Endothelial cell of umbilical vein (primary cell): ENCODE measurements at regions not wholly inside any gene's neighbourhood (a gene's known extent, or its start where the extent isn't known, plus 50 kb on each side); places are given as distances from the start of the nearest gene placed in this dataset.

ENCODE experiments used
- BruUV-seq: library from RNA; stranded (reverse); fragments of 400-500 nt; replicated peaks from 2 replicates; lab custom pipeline; 2021; lab: Mats Ljungman, UMichigan
- CTCF ChIA-PET: fragments of 300-600, 350-600 bp; sonication (Branson Sonifier 250); formaldehyde crosslinking; loops from one replicate; lab custom pipeline; 2021; ENCODE audit warnings: antibody characterized with exemption, inconsistent platforms; lab: Charles Lee
- POLR2A ChIA-PET: fragments of 300-600, 350-600 bp; sonication (Branson Sonifier 250); formaldehyde crosslinking; loops from one replicate; lab custom pipeline; 2021; ENCODE audit warnings: antibody characterized with exemption, inconsistent platforms; lab: Charles Lee
- DNase-seq: peaks from one replicate; pipeline ENCODE4 v3.0.0-alpha.2; 2011; ENCODE audit warnings: low read depth, low spot score
- FAIRE-seq: peaks from 2 replicates; lab custom pipeline; 2011; peaks lifted over from hg19 to GRCh38; lab: Jason Lieb, UNC
- H2AFZ ChIP-seq: 2 replicates; pipeline ENCODE4 v1.6.0; 2012; ENCODE audit warnings: low read depth, low read length, control low read depth, inconsistent platforms
- H3K27ac ChIP-seq: 2 replicates; pipeline ENCODE4 v1.5.1; 2011; ENCODE audit warnings: low read depth, mild to moderate bottlenecking, control low read depth, low read length, moderate library complexity; ENCODE audit not compliant: insufficient read depth
- H3K27me3 ChIP-seq, 2 experiments: 2 replicates each; pipeline versions ENCODE4 v1.6.0 to v1.6.1; 2011; ENCODE audit warnings: low read length in 2 of 2, mixed read lengths in 1 of 2; ENCODE audit not compliant: control insufficient read depth in 2 of 2, insufficient read depth in 2 of 2
- H3K36me3 ChIP-seq, 2 experiments: 2 replicates in 1 of 2; 3 replicates in 1 of 2; pipeline ENCODE4 v1.5.1; 2011; ENCODE audit warnings: low read length in 2 of 2, mild to moderate bottlenecking in 1 of 2, moderate library complexity in 1 of 2; ENCODE audit not compliant: control insufficient read depth in 2 of 2, insufficient read depth in 2 of 2; ENCODE audit errors: extremely low read depth in 1 of 2
- H3K4me1 ChIP-seq: 3 replicates; pipeline ENCODE4 v1.5.1; 2011; ENCODE audit warnings: mild to moderate bottlenecking, low read length; ENCODE audit not compliant: control insufficient read depth, insufficient read depth; ENCODE audit errors: extremely low read depth
- H3K4me2 ChIP-seq: 2 replicates; pipeline ENCODE4 v1.6.1; 2011; ENCODE audit warnings: low read length, control low read depth, mixed read lengths; ENCODE audit not compliant: insufficient read depth
- H3K4me3 ChIP-seq, 3 experiments: fragments of 200-600 bp in 1 of 3; sonication (generic), shearing (Covaris generic) in 1 of 3; replicated peaks in 1 of 3; 2 replicates each; pipeline ENCODE4 v1.5.1; 2011 to 2016; ENCODE audit warnings: control low read depth in 3 of 3, low read length in 3 of 3, mild to moderate bottlenecking in 2 of 3, inconsistent platforms in 1 of 3, low read depth in 1 of 3, moderate library complexity in 1 of 3; ENCODE audit not compliant: insufficient read depth in 1 of 3
- H3K79me2 ChIP-seq: 2 replicates; pipeline ENCODE4 v1.6.0; 2012; ENCODE audit warnings: low read length, inconsistent platforms; ENCODE audit not compliant: control insufficient read depth, insufficient read depth
- H3K9ac ChIP-seq: replicated peaks from 2 replicates; pipeline ENCODE3; 2011; ENCODE audit warnings: low read length, control low read depth; ENCODE audit not compliant: insufficient read depth; ENCODE audit errors: extremely low read depth
- H3K9me1 ChIP-seq: replicated peaks from 3 replicates; pipeline ENCODE4 v1.6.0; 2011; ENCODE audit warnings: mild to moderate bottlenecking, low read length; ENCODE audit not compliant: control insufficient read depth, insufficient read depth; ENCODE audit errors: extremely low read depth
- H3K9me3 ChIP-seq: replicated peaks from 2 replicates; pipeline ENCODE4 v1.5.1; 2012; ENCODE audit warnings: low read length, inconsistent platforms; ENCODE audit not compliant: control insufficient read depth, insufficient read depth
- H4K20me1 ChIP-seq: replicated peaks from 2 replicates; pipeline ENCODE3; 2011; ENCODE audit warnings: mild to moderate bottlenecking, low read length; ENCODE audit not compliant: control insufficient read depth, insufficient read depth; ENCODE audit errors: extremely low read depth
- EZH2 ChIP-seq: IDR thresholded peaks from 2 replicates; pipeline ENCODE4 v1.6.1; 2012; ENCODE audit warnings: borderline replicate concordance, low read depth, mild to moderate bottlenecking, moderate library complexity, low read length, inconsistent platforms; ENCODE audit not compliant: severe bottlenecking
- FOS ChIP-seq: IDR thresholded peaks from 2 replicates; pipeline ENCODE4 v1.6.1; 2011; ENCODE audit warnings: mild to moderate bottlenecking, low read length, moderate library complexity, borderline replicate concordance; ENCODE audit not compliant: insufficient read depth
- GATA2 ChIP-seq: IDR thresholded peaks from 2 replicates; pipeline ENCODE4 v1.7.0; 2011; ENCODE audit warnings: low read depth, mild to moderate bottlenecking, moderate library complexity, mixed read lengths, low read length; ENCODE audit not compliant: insufficient read length, insufficient read depth
- JUN ChIP-seq: IDR thresholded peaks from 2 replicates; pipeline ENCODE4 v1.6.1; 2011; ENCODE audit warnings: borderline replicate concordance, low read depth; ENCODE audit not compliant: insufficient read length, insufficient read depth
- MAX ChIP-seq: IDR thresholded peaks from 2 replicates; pipeline ENCODE4 v1.6.1; 2011; ENCODE audit not compliant: insufficient read depth, insufficient read length
- MYC ChIP-seq: IDR thresholded peaks from one replicate; pipeline ENCODE4 v1.6.1; 2011; ENCODE audit warnings: mild to moderate bottlenecking, low read depth, low read length
- POLR2A ChIP-seq: IDR thresholded peaks from 2 replicates; pipeline ENCODE4 v1.6.1; 2012; ENCODE audit warnings: low read depth, mild to moderate bottlenecking, control low read depth, low read length
- POLR2AphosphoS5 ChIP-seq: IDR thresholded peaks from 2 replicates; pipeline ENCODE4 v1.6.1; 2012; ENCODE audit warnings: low read depth, mild to moderate bottlenecking, control low read depth, low read length, moderate library complexity; ENCODE audit not compliant: insufficient read depth
- dilution Hi-C: fragments of 300-500 bp; cut with MboI; formaldehyde crosslinking; loops from one replicate; pipeline ENCODE4 v1.15.0; 2019; ENCODE audit warnings: low sequenced_read_pairs; ENCODE audit not compliant: extremely low pct_ligation_motif_present
- intact Hi-C: fragments of 100-400 bp; cut with micrococcal nuclease; formaldehyde crosslinking; loops from one replicate; pipeline ENCODE4 v1.10.0; 2022
- TF ChIP-seq, protein P1 (sequence below), 2 donors: IDR thresholded peaks; 1 replicate in 1 of 2; 2 replicates in 1 of 2; pipeline ENCODE4 v1.5.1; 2011; ENCODE audit warnings: low read length in 2 of 2, mild to moderate bottlenecking in 2 of 2, moderate library complexity in 2 of 2, control low read depth in 1 of 2, inconsistent platforms in 1 of 2, low read depth in 1 of 2; ENCODE audit not compliant: insufficient read depth in 1 of 2; ENCODE audit errors: extremely low read depth in 1 of 2

GRCh38 chr6:141403103-141403502 lies 729.6 kb upstream of the GJE1 start:
- no peaks in the 10 kb centered on the region for H3K9me1 ChIP-seq
- H3K4me1 ChIP-seq, result no peaks in the 10 kb centered on the region
- TF ChIP-seq, protein P1, sequence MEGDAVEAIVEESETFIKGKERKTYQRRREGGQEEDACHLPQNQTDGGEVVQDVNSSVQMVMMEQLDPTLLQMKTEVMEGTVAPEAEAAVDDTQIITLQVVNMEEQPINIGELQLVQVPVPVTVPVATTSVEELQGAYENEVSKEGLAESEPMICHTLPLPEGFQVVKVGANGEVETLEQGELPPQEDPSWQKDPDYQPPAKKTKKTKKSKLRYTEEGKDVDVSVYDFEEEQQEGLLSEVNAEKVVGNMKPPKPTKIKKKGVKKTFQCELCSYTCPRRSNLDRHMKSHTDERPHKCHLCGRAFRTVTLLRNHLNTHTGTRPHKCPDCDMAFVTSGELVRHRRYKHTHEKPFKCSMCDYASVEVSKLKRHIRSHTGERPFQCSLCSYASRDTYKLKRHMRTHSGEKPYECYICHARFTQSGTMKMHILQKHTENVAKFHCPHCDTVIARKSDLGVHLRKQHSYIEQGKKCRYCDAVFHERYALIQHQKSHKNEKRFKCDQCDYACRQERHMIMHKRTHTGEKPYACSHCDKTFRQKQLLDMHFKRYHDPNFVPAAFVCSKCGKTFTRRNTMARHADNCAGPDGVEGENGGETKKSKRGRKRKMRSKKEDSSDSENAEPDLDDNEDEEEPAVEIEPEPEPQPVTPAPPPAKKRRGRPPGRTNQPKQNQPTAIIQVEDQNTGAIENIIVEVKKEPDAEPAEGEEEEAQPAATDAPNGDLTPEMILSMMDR (IDR thresholded peaks at IDR 0.05; ENCODE audit: extremely low read depth in 1 of 2, insufficient read depth in 1 of 2, low read depth in 1 of 2, low read length in 2 of 2), result no peak
- TF ChIP-seq MAX (no peak), EZH2 (no peak), POLR2A (no peak), JUN (no peak), GATA2 (no peak), POLR2AphosphoS5 (no peak), FOS (no peak), MYC (no peak)
- FAIRE-seq (no peak), DNase-seq (no peak)
- intact Hi-C loops (no loop called here), dilution Hi-C loops (no loop called here)
- BruUV-seq, result no TSS peak
- no peak overlapping the region for H3K4me3 ChIP-seq
- no peaks in the 10 kb centered on the region for H3K27me3 ChIP-seq
- H3K79me2 ChIP-seq, result no peaks in the 10 kb centered on the region
- no peak overlapping the region for H3K27ac ChIP-seq
- ChIA-PET POLR2A (no interaction called here), CTCF (no interaction called here)
- no peak overlapping the region for H3K9ac ChIP-seq
- no peak overlapping the region for H2AFZ ChIP-seq
- no peaks in the 10 kb centered on the region for H4K20me1 ChIP-seq
- peaks cover 1% of the 10 kb centered on the region for H3K9me3 ChIP-seq
- H3K4me2 ChIP-seq, result no peak overlapping the region
- no peaks in the 10 kb centered on the region for H3K36me3 ChIP-seq
